ENCODE measurements at regions not wholly inside any gene's neighbourhood (a gene's known extent, or its start where the extent isn't known, plus 50 kb on each side); places are given as distances from the start of the nearest gene placed in this dataset.

- TF ChIP-seq RFX3 (CRISPR knock-in tag; IDR thresholded peaks at IDR 0.05) (no peak), MAFK (conservative IDR thresholded peaks at IDR 0.05 in 1 of 2, IDR thresholded peaks at IDR 0.05 in 1 of 2; ENCODE audit: low read length in 2 of 2) (peak; percentile 86 to 93), GTF3A (CRISPR knock-in tag; conservative IDR thresholded peaks at IDR 0.05) (no peak)
Observed at GRCh38 chr14:56889705-56890104, 79.4 kb upstream of the OTX2 start (continued).

GRCh38 chr14:56888274-56888673 lies 78.0 kb upstream of the OTX2 start:
- no TSS peak for BruUV-seq (replicated peaks)
- intact Hi-C loops (cut with micrococcal nuclease; ENCODE audit: unreplicated experiment) (no loop called here), in situ Hi-C loops (cut with HindIII; ENCODE audit: extremely low pct_ligation_motif_present, low pct_unique_long_range_greater_than_20kb) (no loop called here)
- H3K36me3 ChIP-seq (replicated peaks in 1 of 2; ENCODE audit: control insufficient read depth in 1 of 2, insufficient read depth in 2 of 2, low read length in 2 of 2), result no peaks in the 10 kb centered on the region
- peaks cover 0 to 6% of the 10 kb centered on the region in 2 experiments; a peak in 1 of 5 replicates for H3K27me3 ChIP-seq (ENCODE audit: control insufficient read depth in 1 of 2, insufficient read depth in 2 of 2, low read length in 2 of 2)
- FAIRE-seq (no peak), DNase-seq (ENCODE audit: low spot score) (no peak), ATAC-seq (no peak)
- H3K27ac ChIP-seq (ENCODE audit: extremely low read length, insufficient read depth, low read length), result no peak overlapping the region
- no peaks in the 10 kb centered on the region for H3K9me3 ChIP-seq (ENCODE audit: low read length)
- H3K79me2 ChIP-seq (ENCODE audit: insufficient read depth, low read length), result no peaks in the 10 kb centered on the region
- no peak overlapping the region for H2AFZ ChIP-seq (ENCODE audit: low read length)
- H3K4me3 ChIP-seq (replicated peaks in 1 of 3; ENCODE audit: insufficient read depth in 1 of 3, low read depth in 2 of 3, low read length in 3 of 3), result no peak overlapping the region
- POLR2A ChIA-PET, result no interaction called here
- H3K4me2 ChIP-seq (ENCODE audit: low read depth, low read length), result no peak overlapping the region
- H4K20me1 ChIP-seq (ENCODE audit: insufficient read depth, low read length), result no peaks in the 10 kb centered on the region
- no peak overlapping the region for H3K9ac ChIP-seq (ENCODE audit: insufficient read depth, low read depth, low read length)
- CTCF ChIA-PET (ENCODE audit: low intra/inter-chr PET ratio, low total read pairs), result no interaction called here
- WGBS (ENCODE audit: low lambda C conversion rate), result 23% methylated on average over 3 of the region's 3 CpGs
- H3K4me1 ChIP-seq (ENCODE audit: insufficient read depth, low read length), result no peaks in the 10 kb centered on the region
- TF ChIP-seq ZNF232 (CRISPR knock-in tag; IDR thresholded peaks at IDR 0.05; ENCODE audit: borderline replicate concordance) (no peak), ZNF136 (CRISPR knock-in tag; IDR thresholded peaks at IDR 0.05; ENCODE audit: low read depth) (no peak), RAD51 (IDR thresholded peaks at IDR 0.05; ENCODE audit: borderline replicate concordance) (no peak), SRY (CRISPR knock-in tag; IDR thresholded peaks at IDR 0.05) (no peak), ZNF263 (CRISPR knock-in tag; IDR thresholded peaks at IDR 0.05) (no peak), PRDM15 (CRISPR knock-in tag; IDR thresholded peaks at IDR 0.05) (no peak), GPN1 (CRISPR knock-in tag; IDR thresholded peaks at IDR 0.05; ENCODE audit: borderline replicate concordance) (no peak), RFX3 (CRISPR knock-in tag; IDR thresholded peaks at IDR 0.05) (no peak), ZNF230 (CRISPR knock-in tag; IDR thresholded peaks at IDR 0.05) (no peak), POGZ (CRISPR knock-in tag; IDR thresholded peaks at IDR 0.05) (no peak), HMGXB3 (CRISPR knock-in tag; IDR thresholded peaks at IDR 0.05; ENCODE audit: borderline replicate concordance) (no peak), ZNF333 (CRISPR knock-in tag; IDR thresholded peaks at IDR 0.05; ENCODE audit: borderline replicate concordance) (no peak), ATF7-NPFF (CRISPR knock-in tag; IDR thresholded peaks at IDR 0.05; ENCODE audit: low read depth) (no peak)
- TF ChIP-seq, protein P1, sequence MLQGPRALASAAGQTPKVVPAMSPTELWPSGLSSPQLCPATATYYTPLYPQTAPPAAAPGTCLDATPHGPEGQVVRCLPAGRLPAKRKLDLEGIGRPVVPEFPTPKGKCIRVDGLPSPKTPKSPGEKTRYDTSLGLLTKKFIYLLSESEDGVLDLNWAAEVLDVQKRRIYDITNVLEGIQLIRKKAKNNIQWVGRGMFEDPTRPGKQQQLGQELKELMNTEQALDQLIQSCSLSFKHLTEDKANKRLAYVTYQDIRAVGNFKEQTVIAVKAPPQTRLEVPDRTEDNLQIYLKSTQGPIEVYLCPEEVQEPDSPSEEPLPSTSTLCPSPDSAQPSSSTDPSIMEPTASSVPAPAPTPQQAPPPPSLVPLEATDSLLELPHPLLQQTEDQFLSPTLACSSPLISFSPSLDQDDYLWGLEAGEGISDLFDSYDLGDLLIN (CRISPR knock-in tag; IDR thresholded peaks at IDR 0.05; ENCODE audit: borderline replicate concordance), result no peak

Measured in HepG2 (cell line).